ENCODE measurements at regions not wholly inside any gene's neighbourhood (a gene's known extent, or its start where the extent isn't known, plus 50 kb on each side); places are given as distances from the start of the nearest gene placed in this dataset.

GRCh38 chr10:130425169-130425568 lies 289.0 kb downstream of the GLRX3 start:
- no peak for DNase-seq (ENCODE audit: low spot score)
- TF ChIP-seq CTCF (IDR thresholded peaks at IDR 0.05; ENCODE audit: extremely low read depth, missing control alignments) = no peak

- no peak for TF ChIP-seq CTCF (IDR thresholded peaks at IDR 0.05; ENCODE audit: extremely low read depth, missing control alignments)
- DNase-seq (ENCODE audit: low spot score) = no peak
Measured at GRCh38 chr10:130425881-130426435, 289.8 kb downstream of the GLRX3 start.

- DNase-seq (ENCODE audit: low spot score) = no peak
- no peak for TF ChIP-seq CTCF (IDR thresholded peaks at IDR 0.05; ENCODE audit: extremely low read depth, missing control alignments)
Measured at GRCh38 chr10:130427216-130427722, 291.1 kb downstream of the GLRX3 start.

- no peak for TF ChIP-seq CTCF (IDR thresholded peaks at IDR 0.05; ENCODE audit: extremely low read depth, missing control alignments)
- no peak for DNase-seq (ENCODE audit: low spot score)
Measured at GRCh38 chr10:130428936-130429335, 292.7 kb downstream of the GLRX3 start.

- TF ChIP-seq CTCF (IDR thresholded peaks at IDR 0.05; ENCODE audit: extremely low read depth, missing control alignments) = no peak
- DNase-seq (ENCODE audit: low spot score) = no peak
Measured at GRCh38 chr10:130429809-130430208, 293.6 kb downstream of the GLRX3 start.

GRCh38 chr10:130430291-130430690 lies 294.1 kb downstream of the GLRX3 start:
- DNase-seq (ENCODE audit: low spot score) = no peak
- TF ChIP-seq CTCF (IDR thresholded peaks at IDR 0.05; ENCODE audit: extremely low read depth, missing control alignments) = no peak

- TF ChIP-seq CTCF (IDR thresholded peaks at IDR 0.05; ENCODE audit: extremely low read depth, missing control alignments) = no peak
- no peak for DNase-seq (ENCODE audit: low spot score)
Measured at GRCh38 chr10:130430852-130431704, 294.9 kb downstream of the GLRX3 start.
